ENCODE measurements at regions not wholly inside any gene's neighbourhood (a gene's known extent, or its start where the extent isn't known, plus 50 kb on each side); places are given as distances from the start of the nearest gene placed in this dataset.

DNA sequence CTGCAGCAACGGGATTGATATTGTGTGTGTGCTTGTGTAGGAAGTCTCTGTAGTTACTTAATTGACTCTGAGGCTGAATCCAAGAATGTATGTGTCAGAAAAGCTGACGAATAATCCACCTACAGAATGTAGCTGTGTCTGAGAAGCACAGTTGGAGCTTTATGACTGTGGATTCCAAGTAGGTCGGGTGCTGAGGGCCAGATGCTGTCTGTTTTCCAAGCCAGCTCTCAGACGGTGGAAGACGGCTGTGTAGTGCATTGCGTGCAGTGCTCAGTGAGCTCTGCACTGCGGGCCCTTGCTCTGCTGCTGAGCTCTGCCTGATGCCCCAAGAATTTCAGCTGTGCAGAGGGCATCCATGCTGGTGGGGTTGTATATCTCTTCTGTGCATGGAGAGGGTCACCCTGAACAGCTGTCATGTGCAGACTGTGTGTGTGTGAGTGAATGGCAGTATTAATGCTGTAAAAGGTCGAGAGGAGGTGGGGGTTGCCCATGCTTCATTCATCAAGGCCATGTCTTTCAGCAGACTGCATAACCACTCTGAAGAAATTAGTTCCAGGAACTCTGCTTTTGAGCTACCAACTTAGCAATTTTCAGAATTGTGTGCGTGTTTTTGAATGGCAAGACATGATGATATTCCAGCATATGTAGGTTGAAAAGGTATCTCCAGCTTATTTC lies 154.1 kb upstream of the USP9Y start:
- H3K4me1 Mint-ChIP-seq: no peaks in the 10 kb centered on the region
- peaks cover 4% of the 10 kb centered on the region; the same call in 1 of the 2 replicates for H3K27me3 Mint-ChIP-seq (ENCODE audit: low read depth)
- H3K9me3 Mint-ChIP-seq: peaks cover 17% of the 10 kb centered on the region
- ChIA-PET CTCF (no interaction called here), POLR2A (no interaction called here)
- ATAC-seq: no peak
- H3K4me3 Mint-ChIP-seq: no peak overlapping the region
- H3K36me3 Mint-ChIP-seq: peaks cover under 1% of the 10 kb centered on the region
- H3K27ac Mint-ChIP-seq: no peak overlapping the region
- no peak for DNase-seq (ENCODE audit: low spot score)
- TF ChIP-seq, protein P1, sequence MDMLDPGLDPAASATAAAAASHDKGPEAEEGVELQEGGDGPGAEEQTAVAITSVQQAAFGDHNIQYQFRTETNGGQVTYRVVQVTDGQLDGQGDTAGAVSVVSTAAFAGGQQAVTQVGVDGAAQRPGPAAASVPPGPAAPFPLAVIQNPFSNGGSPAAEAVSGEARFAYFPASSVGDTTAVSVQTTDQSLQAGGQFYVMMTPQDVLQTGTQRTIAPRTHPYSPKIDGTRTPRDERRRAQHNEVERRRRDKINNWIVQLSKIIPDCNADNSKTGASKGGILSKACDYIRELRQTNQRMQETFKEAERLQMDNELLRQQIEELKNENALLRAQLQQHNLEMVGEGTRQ (CRISPR knock-in tag; IDR thresholded peaks at IDR 0.05): no peak
- TF ChIP-seq CREB1 (CRISPR knock-in tag; IDR thresholded peaks at IDR 0.05) (no peak), ELF4 (CRISPR knock-in tag; IDR thresholded peaks at IDR 0.05; ENCODE audit: low read depth) (no peak), MYBL2 (CRISPR knock-in tag; IDR thresholded peaks at IDR 0.05) (no peak), FOXP1 (CRISPR knock-in tag; IDR thresholded peaks at IDR 0.05; ENCODE audit: borderline replicate concordance) (no peak), IRF2 (CRISPR knock-in tag; IDR thresholded peaks at IDR 0.05; ENCODE audit: borderline replicate concordance, low read depth) (no peak)
- TF ChIP-seq, protein P2, sequence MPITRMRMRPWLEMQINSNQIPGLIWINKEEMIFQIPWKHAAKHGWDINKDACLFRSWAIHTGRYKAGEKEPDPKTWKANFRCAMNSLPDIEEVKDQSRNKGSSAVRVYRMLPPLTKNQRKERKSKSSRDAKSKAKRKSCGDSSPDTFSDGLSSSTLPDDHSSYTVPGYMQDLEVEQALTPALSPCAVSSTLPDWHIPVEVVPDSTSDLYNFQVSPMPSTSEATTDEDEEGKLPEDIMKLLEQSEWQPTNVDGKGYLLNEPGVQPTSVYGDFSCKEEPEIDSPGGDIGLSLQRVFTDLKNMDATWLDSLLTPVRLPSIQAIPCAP (CRISPR knock-in tag; IDR thresholded peaks at IDR 0.05): no peak
- TF ChIP-seq, protein P3, sequence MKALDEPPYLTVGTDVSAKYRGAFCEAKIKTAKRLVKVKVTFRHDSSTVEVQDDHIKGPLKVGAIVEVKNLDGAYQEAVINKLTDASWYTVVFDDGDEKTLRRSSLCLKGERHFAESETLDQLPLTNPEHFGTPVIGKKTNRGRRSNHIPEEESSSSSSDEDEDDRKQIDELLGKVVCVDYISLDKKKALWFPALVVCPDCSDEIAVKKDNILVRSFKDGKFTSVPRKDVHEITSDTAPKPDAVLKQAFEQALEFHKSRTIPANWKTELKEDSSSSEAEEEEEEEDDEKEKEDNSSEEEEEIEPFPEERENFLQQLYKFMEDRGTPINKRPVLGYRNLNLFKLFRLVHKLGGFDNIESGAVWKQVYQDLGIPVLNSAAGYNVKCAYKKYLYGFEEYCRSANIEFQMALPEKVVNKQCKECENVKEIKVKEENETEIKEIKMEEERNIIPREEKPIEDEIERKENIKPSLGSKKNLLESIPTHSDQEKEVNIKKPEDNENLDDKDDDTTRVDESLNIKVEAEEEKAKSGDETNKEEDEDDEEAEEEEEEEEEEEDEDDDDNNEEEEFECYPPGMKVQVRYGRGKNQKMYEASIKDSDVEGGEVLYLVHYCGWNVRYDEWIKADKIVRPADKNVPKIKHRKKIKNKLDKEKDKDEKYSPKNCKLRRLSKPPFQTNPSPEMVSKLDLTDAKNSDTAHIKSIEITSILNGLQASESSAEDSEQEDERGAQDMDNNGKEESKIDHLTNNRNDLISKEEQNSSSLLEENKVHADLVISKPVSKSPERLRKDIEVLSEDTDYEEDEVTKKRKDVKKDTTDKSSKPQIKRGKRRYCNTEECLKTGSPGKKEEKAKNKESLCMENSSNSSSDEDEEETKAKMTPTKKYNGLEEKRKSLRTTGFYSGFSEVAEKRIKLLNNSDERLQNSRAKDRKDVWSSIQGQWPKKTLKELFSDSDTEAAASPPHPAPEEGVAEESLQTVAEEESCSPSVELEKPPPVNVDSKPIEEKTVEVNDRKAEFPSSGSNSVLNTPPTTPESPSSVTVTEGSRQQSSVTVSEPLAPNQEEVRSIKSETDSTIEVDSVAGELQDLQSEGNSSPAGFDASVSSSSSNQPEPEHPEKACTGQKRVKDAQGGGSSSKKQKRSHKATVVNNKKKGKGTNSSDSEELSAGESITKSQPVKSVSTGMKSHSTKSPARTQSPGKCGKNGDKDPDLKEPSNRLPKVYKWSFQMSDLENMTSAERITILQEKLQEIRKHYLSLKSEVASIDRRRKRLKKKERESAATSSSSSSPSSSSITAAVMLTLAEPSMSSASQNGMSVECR (CRISPR knock-in tag; IDR thresholded peaks at IDR 0.05; ENCODE audit: borderline replicate concordance): no peak
- TF ChIP-seq, protein P4, sequence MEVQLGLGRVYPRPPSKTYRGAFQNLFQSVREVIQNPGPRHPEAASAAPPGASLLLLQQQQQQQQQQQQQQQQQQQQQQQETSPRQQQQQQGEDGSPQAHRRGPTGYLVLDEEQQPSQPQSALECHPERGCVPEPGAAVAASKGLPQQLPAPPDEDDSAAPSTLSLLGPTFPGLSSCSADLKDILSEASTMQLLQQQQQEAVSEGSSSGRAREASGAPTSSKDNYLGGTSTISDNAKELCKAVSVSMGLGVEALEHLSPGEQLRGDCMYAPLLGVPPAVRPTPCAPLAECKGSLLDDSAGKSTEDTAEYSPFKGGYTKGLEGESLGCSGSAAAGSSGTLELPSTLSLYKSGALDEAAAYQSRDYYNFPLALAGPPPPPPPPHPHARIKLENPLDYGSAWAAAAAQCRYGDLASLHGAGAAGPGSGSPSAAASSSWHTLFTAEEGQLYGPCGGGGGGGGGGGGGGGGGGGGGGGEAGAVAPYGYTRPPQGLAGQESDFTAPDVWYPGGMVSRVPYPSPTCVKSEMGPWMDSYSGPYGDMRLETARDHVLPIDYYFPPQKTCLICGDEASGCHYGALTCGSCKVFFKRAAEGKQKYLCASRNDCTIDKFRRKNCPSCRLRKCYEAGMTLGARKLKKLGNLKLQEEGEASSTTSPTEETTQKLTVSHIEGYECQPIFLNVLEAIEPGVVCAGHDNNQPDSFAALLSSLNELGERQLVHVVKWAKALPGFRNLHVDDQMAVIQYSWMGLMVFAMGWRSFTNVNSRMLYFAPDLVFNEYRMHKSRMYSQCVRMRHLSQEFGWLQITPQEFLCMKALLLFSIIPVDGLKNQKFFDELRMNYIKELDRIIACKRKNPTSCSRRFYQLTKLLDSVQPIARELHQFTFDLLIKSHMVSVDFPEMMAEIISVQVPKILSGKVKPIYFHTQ (CRISPR knock-in tag; IDR thresholded peaks at IDR 0.05): no peak
- TF ChIP-seq, protein P5, sequence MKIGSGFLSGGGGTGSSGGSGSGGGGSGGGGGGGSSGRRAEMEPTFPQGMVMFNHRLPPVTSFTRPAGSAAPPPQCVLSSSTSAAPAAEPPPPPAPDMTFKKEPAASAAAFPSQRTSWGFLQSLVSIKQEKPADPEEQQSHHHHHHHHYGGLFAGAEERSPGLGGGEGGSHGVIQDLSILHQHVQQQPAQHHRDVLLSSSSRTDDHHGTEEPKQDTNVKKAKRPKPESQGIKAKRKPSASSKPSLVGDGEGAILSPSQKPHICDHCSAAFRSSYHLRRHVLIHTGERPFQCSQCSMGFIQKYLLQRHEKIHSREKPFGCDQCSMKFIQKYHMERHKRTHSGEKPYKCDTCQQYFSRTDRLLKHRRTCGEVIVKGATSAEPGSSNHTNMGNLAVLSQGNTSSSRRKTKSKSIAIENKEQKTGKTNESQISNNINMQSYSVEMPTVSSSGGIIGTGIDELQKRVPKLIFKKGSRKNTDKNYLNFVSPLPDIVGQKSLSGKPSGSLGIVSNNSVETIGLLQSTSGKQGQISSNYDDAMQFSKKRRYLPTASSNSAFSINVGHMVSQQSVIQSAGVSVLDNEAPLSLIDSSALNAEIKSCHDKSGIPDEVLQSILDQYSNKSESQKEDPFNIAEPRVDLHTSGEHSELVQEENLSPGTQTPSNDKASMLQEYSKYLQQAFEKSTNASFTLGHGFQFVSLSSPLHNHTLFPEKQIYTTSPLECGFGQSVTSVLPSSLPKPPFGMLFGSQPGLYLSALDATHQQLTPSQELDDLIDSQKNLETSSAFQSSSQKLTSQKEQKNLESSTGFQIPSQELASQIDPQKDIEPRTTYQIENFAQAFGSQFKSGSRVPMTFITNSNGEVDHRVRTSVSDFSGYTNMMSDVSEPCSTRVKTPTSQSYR (CRISPR knock-in tag; IDR thresholded peaks at IDR 0.05): no peak
- TF ChIP-seq, protein P6, sequence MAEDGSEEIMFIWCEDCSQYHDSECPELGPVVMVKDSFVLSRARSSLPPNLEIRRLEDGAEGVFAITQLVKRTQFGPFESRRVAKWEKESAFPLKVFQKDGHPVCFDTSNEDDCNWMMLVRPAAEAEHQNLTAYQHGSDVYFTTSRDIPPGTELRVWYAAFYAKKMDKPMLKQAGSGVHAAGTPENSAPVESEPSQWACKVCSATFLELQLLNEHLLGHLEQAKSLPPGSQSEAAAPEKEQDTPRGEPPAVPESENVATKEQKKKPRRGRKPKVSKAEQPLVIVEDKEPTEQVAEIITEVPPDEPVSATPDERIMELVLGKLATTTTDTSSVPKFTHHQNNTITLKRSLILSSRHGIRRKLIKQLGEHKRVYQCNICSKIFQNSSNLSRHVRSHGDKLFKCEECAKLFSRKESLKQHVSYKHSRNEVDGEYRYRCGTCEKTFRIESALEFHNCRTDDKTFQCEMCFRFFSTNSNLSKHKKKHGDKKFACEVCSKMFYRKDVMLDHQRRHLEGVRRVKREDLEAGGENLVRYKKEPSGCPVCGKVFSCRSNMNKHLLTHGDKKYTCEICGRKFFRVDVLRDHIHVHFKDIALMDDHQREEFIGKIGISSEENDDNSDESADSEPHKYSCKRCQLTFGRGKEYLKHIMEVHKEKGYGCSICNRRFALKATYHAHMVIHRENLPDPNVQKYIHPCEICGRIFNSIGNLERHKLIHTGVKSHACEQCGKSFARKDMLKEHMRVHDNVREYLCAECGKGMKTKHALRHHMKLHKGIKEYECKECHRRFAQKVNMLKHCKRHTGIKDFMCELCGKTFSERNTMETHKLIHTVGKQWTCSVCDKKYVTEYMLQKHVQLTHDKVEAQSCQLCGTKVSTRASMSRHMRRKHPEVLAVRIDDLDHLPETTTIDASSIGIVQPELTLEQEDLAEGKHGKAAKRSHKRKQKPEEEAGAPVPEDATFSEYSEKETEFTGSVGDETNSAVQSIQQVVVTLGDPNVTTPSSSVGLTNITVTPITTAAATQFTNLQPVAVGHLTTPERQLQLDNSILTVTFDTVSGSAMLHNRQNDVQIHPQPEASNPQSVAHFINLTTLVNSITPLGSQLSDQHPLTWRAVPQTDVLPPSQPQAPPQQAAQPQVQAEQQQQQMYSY (CRISPR knock-in tag; IDR thresholded peaks at IDR 0.05): no peak
- TF ChIP-seq, protein P7, sequence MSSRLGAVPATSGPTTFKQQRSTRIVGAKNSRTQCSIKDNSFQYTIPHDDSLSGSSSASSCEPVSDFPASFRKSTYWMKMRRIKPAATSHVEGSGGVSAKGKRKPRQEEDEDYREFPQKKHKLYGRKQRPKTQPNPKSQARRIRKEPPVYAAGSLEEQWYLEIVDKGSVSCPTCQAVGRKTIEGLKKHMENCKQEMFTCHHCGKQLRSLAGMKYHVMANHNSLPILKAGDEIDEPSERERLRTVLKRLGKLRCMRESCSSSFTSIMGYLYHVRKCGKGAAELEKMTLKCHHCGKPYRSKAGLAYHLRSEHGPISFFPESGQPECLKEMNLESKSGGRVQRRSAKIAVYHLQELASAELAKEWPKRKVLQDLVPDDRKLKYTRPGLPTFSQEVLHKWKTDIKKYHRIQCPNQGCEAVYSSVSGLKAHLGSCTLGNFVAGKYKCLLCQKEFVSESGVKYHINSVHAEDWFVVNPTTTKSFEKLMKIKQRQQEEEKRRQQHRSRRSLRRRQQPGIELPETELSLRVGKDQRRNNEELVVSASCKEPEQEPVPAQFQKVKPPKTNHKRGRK (CRISPR knock-in tag; IDR thresholded peaks at IDR 0.05; ENCODE audit: borderline replicate concordance): no peak
- TF ChIP-seq, protein P8, sequence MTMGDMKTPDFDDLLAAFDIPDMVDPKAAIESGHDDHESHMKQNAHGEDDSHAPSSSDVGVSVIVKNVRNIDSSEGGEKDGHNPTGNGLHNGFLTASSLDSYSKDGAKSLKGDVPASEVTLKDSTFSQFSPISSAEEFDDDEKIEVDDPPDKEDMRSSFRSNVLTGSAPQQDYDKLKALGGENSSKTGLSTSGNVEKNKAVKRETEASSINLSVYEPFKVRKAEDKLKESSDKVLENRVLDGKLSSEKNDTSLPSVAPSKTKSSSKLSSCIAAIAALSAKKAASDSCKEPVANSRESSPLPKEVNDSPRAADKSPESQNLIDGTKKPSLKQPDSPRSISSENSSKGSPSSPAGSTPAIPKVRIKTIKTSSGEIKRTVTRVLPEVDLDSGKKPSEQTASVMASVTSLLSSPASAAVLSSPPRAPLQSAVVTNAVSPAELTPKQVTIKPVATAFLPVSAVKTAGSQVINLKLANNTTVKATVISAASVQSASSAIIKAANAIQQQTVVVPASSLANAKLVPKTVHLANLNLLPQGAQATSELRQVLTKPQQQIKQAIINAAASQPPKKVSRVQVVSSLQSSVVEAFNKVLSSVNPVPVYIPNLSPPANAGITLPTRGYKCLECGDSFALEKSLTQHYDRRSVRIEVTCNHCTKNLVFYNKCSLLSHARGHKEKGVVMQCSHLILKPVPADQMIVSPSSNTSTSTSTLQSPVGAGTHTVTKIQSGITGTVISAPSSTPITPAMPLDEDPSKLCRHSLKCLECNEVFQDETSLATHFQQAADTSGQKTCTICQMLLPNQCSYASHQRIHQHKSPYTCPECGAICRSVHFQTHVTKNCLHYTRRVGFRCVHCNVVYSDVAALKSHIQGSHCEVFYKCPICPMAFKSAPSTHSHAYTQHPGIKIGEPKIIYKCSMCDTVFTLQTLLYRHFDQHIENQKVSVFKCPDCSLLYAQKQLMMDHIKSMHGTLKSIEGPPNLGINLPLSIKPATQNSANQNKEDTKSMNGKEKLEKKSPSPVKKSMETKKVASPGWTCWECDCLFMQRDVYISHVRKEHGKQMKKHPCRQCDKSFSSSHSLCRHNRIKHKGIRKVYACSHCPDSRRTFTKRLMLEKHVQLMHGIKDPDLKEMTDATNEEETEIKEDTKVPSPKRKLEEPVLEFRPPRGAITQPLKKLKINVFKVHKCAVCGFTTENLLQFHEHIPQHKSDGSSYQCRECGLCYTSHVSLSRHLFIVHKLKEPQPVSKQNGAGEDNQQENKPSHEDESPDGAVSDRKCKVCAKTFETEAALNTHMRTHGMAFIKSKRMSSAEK (CRISPR knock-in tag; IDR thresholded peaks at IDR 0.05; ENCODE audit: borderline replicate concordance): no peak
